ENCODE measurements at regions not wholly inside any gene's neighbourhood (a gene's known extent, or its start where the extent isn't known, plus 50 kb on each side); places are given as distances from the start of the nearest gene placed in this dataset.

GRCh38 chr9:19999491-20000057, 210.7 kb upstream of the SLC24A2 start:
- Histone ChIP-seq H3K36me3 (no peaks in the 10 kb centered on the region), H3K4me3 (no peak overlapping the region), H3K27me3 (no peaks in the 10 kb centered on the region), H3K27ac (no peak overlapping the region), H3K4me1 (no peaks in the 10 kb centered on the region), H3K9me3 (no peaks in the 10 kb centered on the region)
- intact Hi-C loops (cut with DNase I; ENCODE audit: low total_unique reads), result no loop called here
- DNase-seq, result no peak
- TF ChIP-seq CTCF (IDR thresholded peaks at IDR 0.05), result no peak

GRCh38 chr9:19998823-19999455, 210.1 kb upstream of the SLC24A2 start:
- TF ChIP-seq CTCF (IDR thresholded peaks at IDR 0.05), result no peak
- Histone ChIP-seq H3K27me3 (no peaks in the 10 kb centered on the region), H3K9me3 (no peaks in the 10 kb centered on the region), H3K4me3 (no peak overlapping the region), H3K27ac (no peak overlapping the region), H3K36me3 (no peaks in the 10 kb centered on the region), H3K4me1 (no peaks in the 10 kb centered on the region)
- intact Hi-C loops (cut with DNase I; ENCODE audit: low total_unique reads), result no loop called here
- no peak for DNase-seq

GRCh38 chr9:19998153-19998552, 209.3 kb upstream of the SLC24A2 start:
- Histone ChIP-seq H3K27ac (no peak overlapping the region), H3K27me3 (no peaks in the 10 kb centered on the region), H3K36me3 (no peaks in the 10 kb centered on the region), H3K4me3 (no peak overlapping the region), H3K4me1 (no peaks in the 10 kb centered on the region), H3K9me3 (no peaks in the 10 kb centered on the region)
- no peak for TF ChIP-seq CTCF (IDR thresholded peaks at IDR 0.05)
- no peak for DNase-seq
- intact Hi-C loops (cut with DNase I; ENCODE audit: low total_unique reads), result no loop called here

GRCh38 chr9:19995619-19996018, 206.8 kb upstream of the SLC24A2 start:
- no peak for TF ChIP-seq CTCF (IDR thresholded peaks at IDR 0.05)
- no peak for DNase-seq
- H3K4me3 ChIP-seq, result no peak overlapping the region
- H3K4me1 ChIP-seq, result no peaks in the 10 kb centered on the region
- intact Hi-C loops (cut with DNase I; ENCODE audit: low total_unique reads), result no loop called here
- H3K27ac ChIP-seq, result no peak overlapping the region
- H3K27me3 ChIP-seq, result no peaks in the 10 kb centered on the region
- no peaks in the 10 kb centered on the region for H3K36me3 ChIP-seq
- no peaks in the 10 kb centered on the region for H3K9me3 ChIP-seq

- Histone ChIP-seq H3K4me3 (no peak overlapping the region), H3K4me1 (no peaks in the 10 kb centered on the region), H3K36me3 (no peaks in the 10 kb centered on the region), H3K27ac (no peak overlapping the region), H3K9me3 (no peaks in the 10 kb centered on the region), H3K27me3 (no peaks in the 10 kb centered on the region)
- no peak for DNase-seq
- no peak for TF ChIP-seq CTCF (IDR thresholded peaks at IDR 0.05)
- intact Hi-C loops (cut with DNase I; ENCODE audit: low total_unique reads), result no loop called here
Measured at GRCh38 chr9:19994296-19994695, 205.5 kb upstream of the SLC24A2 start.

Data from tibial artery (tissue), 4 donors.